H9 (cell line): ENCODE measurements at regions not wholly inside any gene's neighbourhood (a gene's known extent, or its start where the extent isn't known, plus 50 kb on each side); places are given as distances from the start of the nearest gene placed in this dataset.

Experiments used
- DNase-seq: peaks from one replicate; pipeline ENCODE4 v3.0.0-alpha.2; 2017
- H2AFZ ChIP-seq: one replicate; pipeline ENCODE4 v1.6.1; 2013; ENCODE audit warnings: mild to moderate bottlenecking, low read length, control low read depth, moderate library complexity
- H2AK5ac ChIP-seq: 2 replicates; pipeline ENCODE4 v1.6.1; 2013; ENCODE audit warnings: low read length, control low read depth, mixed read lengths; ENCODE audit not compliant: insufficient read length
- H2BK120ac ChIP-seq: one replicate; pipeline ENCODE4 v1.6.1; 2013; ENCODE audit warnings: low read depth, mild to moderate bottlenecking, low read length, control low read depth, inconsistent platforms; ENCODE audit not compliant: poor library complexity, severe bottlenecking
- H2BK12ac ChIP-seq: 2 replicates; pipeline ENCODE4 v1.6.1; 2013; ENCODE audit warnings: low read length, control low read depth, mixed read lengths, low read depth; ENCODE audit not compliant: insufficient read length
- H2BK15ac ChIP-seq: 2 replicates; pipeline ENCODE4 v1.6.1; 2013; ENCODE audit warnings: low read depth, low read length, control low read depth
- H2BK20ac ChIP-seq: one replicate; pipeline ENCODE4 v1.6.1; 2013; ENCODE audit warnings: low read depth, mild to moderate bottlenecking, low read length, control low read depth, inconsistent platforms; ENCODE audit not compliant: poor library complexity, severe bottlenecking
- H2BK5ac ChIP-seq: 2 replicates; pipeline ENCODE4 v1.6.1; 2013; ENCODE audit warnings: low read length, control low read depth, mixed read lengths; ENCODE audit not compliant: insufficient read length
- H3K14ac ChIP-seq: 2 replicates; pipeline ENCODE4 v1.6.1; 2013; ENCODE audit warnings: low read length, control low read depth; ENCODE audit not compliant: insufficient read depth
- H3K18ac ChIP-seq: 2 replicates; pipeline ENCODE4 v1.6.1; 2013; ENCODE audit warnings: low read depth, mild to moderate bottlenecking, mixed read lengths, low read length, control low read depth; ENCODE audit not compliant: insufficient read length
- H3K23ac ChIP-seq: 2 replicates; pipeline ENCODE4 v1.6.1; 2013; ENCODE audit warnings: low read length, control low read depth, mixed read lengths, low read depth; ENCODE audit not compliant: insufficient read length
- H3K23me2 ChIP-seq: 2 replicates; pipeline ENCODE4 v1.6.1; 2013; ENCODE audit warnings: low read depth, mild to moderate bottlenecking, mixed read lengths, low read length, control low read depth; ENCODE audit not compliant: insufficient read length, poor library complexity, severe bottlenecking
- H3K27ac ChIP-seq: 2 replicates; pipeline ENCODE4 v1.5.1; 2013; ENCODE audit warnings: low read length, control low read depth, mixed read lengths, low read depth; ENCODE audit not compliant: insufficient read length
- H3K27me3 ChIP-seq: 2 replicates; pipeline ENCODE4 v1.6.1; 2013; ENCODE audit warnings: low read length, control low read depth, inconsistent platforms; ENCODE audit not compliant: insufficient read depth
- H3K4ac ChIP-seq: 2 replicates; pipeline ENCODE4 v1.6.1; 2013; ENCODE audit warnings: low read depth, mild to moderate bottlenecking, control low read depth, inconsistent platforms, low read length, moderate library complexity
- H3K4me1 ChIP-seq: 2 replicates; pipeline ENCODE4 v1.6.1; 2013; ENCODE audit warnings: low read length, control low read depth, inconsistent platforms; ENCODE audit not compliant: insufficient read depth
- H3K4me2 ChIP-seq: 2 replicates; pipeline ENCODE4 v1.6.1; 2013; ENCODE audit warnings: low read length, control low read depth, mixed read lengths; ENCODE audit not compliant: insufficient read length, insufficient read depth
- H3K56ac ChIP-seq: 2 replicates; pipeline ENCODE4 v1.6.1; 2013; ENCODE audit warnings: low read depth, mild to moderate bottlenecking, mixed read lengths, low read length, control low read depth; ENCODE audit not compliant: insufficient read length
- H3K79me1 ChIP-seq: 2 replicates; pipeline ENCODE4 v1.6.1; 2013; ENCODE audit warnings: low read depth, mild to moderate bottlenecking, moderate library complexity, low read length, control low read depth, inconsistent platforms; ENCODE audit not compliant: insufficient read depth, poor library complexity, severe bottlenecking
- H3K79me2 ChIP-seq: 2 replicates; pipeline ENCODE4 v1.6.1; 2013; ENCODE audit warnings: low read length, control low read depth, inconsistent platforms; ENCODE audit not compliant: insufficient read depth
- H3K9ac ChIP-seq: 2 replicates; pipeline ENCODE4 v1.6.1; 2013; ENCODE audit warnings: low read length, control low read depth, mixed read lengths; ENCODE audit not compliant: insufficient read length; ENCODE audit errors: extremely low read depth
- H3K9me3 ChIP-seq: one replicate; pipeline ENCODE4 v1.6.1; 2013; ENCODE audit warnings: low read depth, low read length, inconsistent platforms; ENCODE audit not compliant: control insufficient read depth
- H3T11ph ChIP-seq: one replicate; pipeline ENCODE4 v1.6.1; 2013; ENCODE audit warnings: mild to moderate bottlenecking, low read length, control low read depth, inconsistent platforms
- H4K20me1 ChIP-seq: one replicate; pipeline ENCODE4 v1.6.1; 2013; ENCODE audit not compliant: control insufficient read depth, insufficient read length, insufficient read depth
- H4K5ac ChIP-seq: 2 replicates; pipeline ENCODE4 v1.6.1; 2013; ENCODE audit warnings: low read depth, mild to moderate bottlenecking, mixed read lengths, low read length, control low read depth; ENCODE audit not compliant: insufficient read length
- H4K8ac ChIP-seq: replicated peaks from 2 replicates; pipeline ENCODE4 v1.6.1; 2013; ENCODE audit warnings: low read length, control low read depth, mixed read lengths, low read depth; ENCODE audit not compliant: insufficient read length
- H4K91ac ChIP-seq: 2 replicates; pipeline ENCODE4 v1.6.1; 2013; ENCODE audit warnings: low read depth, mild to moderate bottlenecking, moderate library complexity, mixed read lengths, low read length, control low read depth; ENCODE audit not compliant: insufficient read length
- H3K27ac Mint-ChIP-seq, 3 experiments: 2 replicates in 2 of 3; 3 replicates in 1 of 3; pipeline ENCODE4 v1.8.0; 2020 to 2021; ENCODE audit warnings: mixed read lengths in 3 of 3, mild to moderate bottlenecking in 1 of 3, moderate library complexity in 1 of 3
- H3K27me3 Mint-ChIP-seq: 2 replicates; pipeline ENCODE4 v1.8.0; 2021; ENCODE audit warnings: low read depth, mild to moderate bottlenecking, moderate library complexity, mixed read lengths
- H3K36me3 Mint-ChIP-seq, 3 experiments: 2 replicates in 2 of 3; 3 replicates in 1 of 3; pipeline ENCODE4 v1.8.0; 2020 to 2021; ENCODE audit warnings: low read depth in 3 of 3, mixed read lengths in 3 of 3; ENCODE audit not compliant: insufficient read depth in 1 of 3
- H3K4me1 Mint-ChIP-seq, 2 experiments: 2 replicates each; pipeline ENCODE4 v1.8.0; 2020; ENCODE audit warnings: mixed read lengths in 2 of 2
- H3K4me3 Mint-ChIP-seq, 2 experiments: 2 replicates in 1 of 2; 3 replicates in 1 of 2; pipeline ENCODE4 v1.8.0; 2020 to 2021; ENCODE audit warnings: mild to moderate bottlenecking in 2 of 2, mixed read lengths in 2 of 2, moderate library complexity in 1 of 2
- H3K9me3 Mint-ChIP-seq, 2 experiments: 2 replicates in 1 of 2; 3 replicates in 1 of 2; pipeline ENCODE4 v1.8.0; 2020; ENCODE audit warnings: mild to moderate bottlenecking in 2 of 2, mixed read lengths in 2 of 2, moderate library complexity in 1 of 2
- WGBS: extraction: QIAGEN DNeasy Blood & Tissue Kit; methylation state at CpG from one replicate; pipeline ENCODE4 v1.1.7; 2013; ENCODE audit warnings: missing lambda C conversion rate, low lambda C conversion rate, mixed read lengths; ENCODE audit not compliant: insufficient read length; ENCODE audit errors: extremely low coverage; 5-methylcytosine and 5-hydroxymethylcytosine counted together
- TF ChIP-seq, protein P1 (sequence below): fragments of 200-600 bp; sonication (generic); conservative IDR thresholded peaks from 3 replicates; pipeline ENCODE4 v1.8.0; 2021; ENCODE audit warnings: antibody characterized with exemption, mild to moderate bottlenecking

DNA sequence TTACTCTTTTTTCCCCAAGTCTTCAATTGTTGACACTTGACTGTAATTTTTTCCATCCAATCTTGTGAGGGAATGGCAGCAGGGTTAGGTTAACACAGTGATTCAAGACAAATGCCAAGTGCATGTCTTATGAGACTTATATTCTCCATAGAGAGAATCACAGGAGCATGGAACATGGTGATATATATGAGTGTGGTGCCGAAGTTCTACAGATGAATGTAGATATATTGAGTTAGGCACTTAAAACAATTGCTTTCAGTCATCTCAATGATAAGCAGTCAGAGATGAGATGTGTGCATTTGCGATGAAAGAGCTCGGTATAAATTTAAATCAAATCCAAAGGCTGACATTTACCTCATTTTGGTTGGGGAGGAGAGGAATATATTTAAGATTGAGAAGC, 211.2 kb downstream of the CDH10 start:
- no peaks in the 10 kb centered on the region for H3K79me2 ChIP-seq
- no peak overlapping the region for H2BK12ac ChIP-seq
- Mint-ChIP-seq H3K36me3 (peaks cover 0 to 4% (median 0%) of the 10 kb centered on the region in 3 experiments; a peak in 2 of 7 replicates), H3K4me3 (no peak overlapping the region), H3K9me3 (peaks cover 2 to 3% of the 10 kb centered on the region in 2 experiments; a peak in 3 of 5 replicates), H3K4me1 (no peaks in the 10 kb centered on the region), H3K27me3 (no peaks in the 10 kb centered on the region), H3K27ac (no peak overlapping the region)
- H4K91ac ChIP-seq = no peak overlapping the region
- H3K4ac ChIP-seq = no peak overlapping the region
- TF ChIP-seq, protein P1, sequence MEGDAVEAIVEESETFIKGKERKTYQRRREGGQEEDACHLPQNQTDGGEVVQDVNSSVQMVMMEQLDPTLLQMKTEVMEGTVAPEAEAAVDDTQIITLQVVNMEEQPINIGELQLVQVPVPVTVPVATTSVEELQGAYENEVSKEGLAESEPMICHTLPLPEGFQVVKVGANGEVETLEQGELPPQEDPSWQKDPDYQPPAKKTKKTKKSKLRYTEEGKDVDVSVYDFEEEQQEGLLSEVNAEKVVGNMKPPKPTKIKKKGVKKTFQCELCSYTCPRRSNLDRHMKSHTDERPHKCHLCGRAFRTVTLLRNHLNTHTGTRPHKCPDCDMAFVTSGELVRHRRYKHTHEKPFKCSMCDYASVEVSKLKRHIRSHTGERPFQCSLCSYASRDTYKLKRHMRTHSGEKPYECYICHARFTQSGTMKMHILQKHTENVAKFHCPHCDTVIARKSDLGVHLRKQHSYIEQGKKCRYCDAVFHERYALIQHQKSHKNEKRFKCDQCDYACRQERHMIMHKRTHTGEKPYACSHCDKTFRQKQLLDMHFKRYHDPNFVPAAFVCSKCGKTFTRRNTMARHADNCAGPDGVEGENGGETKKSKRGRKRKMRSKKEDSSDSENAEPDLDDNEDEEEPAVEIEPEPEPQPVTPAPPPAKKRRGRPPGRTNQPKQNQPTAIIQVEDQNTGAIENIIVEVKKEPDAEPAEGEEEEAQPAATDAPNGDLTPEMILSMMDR = no peak
- no peaks in the 10 kb centered on the region for H3K79me1 ChIP-seq
- H3T11ph ChIP-seq = no peak overlapping the region
- no peak overlapping the region for H3K9ac ChIP-seq
- no peak overlapping the region for H3K4me2 ChIP-seq
- H3K27me3 ChIP-seq = no peaks in the 10 kb centered on the region
- no peak overlapping the region for H3K27ac ChIP-seq
- no peak overlapping the region for H2AFZ ChIP-seq
- no peak overlapping the region for H2BK120ac ChIP-seq
- H3K4me1 ChIP-seq = no peaks in the 10 kb centered on the region
- no peak overlapping the region for H3K14ac ChIP-seq
- no CpG with 5 or more reads among the region's 3 CpGs for WGBS
- H3K56ac ChIP-seq = no peak overlapping the region
- H4K20me1 ChIP-seq = no peaks in the 10 kb centered on the region
- no peak overlapping the region for H2BK5ac ChIP-seq
- no peaks in the 10 kb centered on the region for H3K9me3 ChIP-seq
- no peaks in the 10 kb centered on the region for H3K23me2 ChIP-seq
- H2BK20ac ChIP-seq = no peak overlapping the region
- no peak overlapping the region for H3K18ac ChIP-seq
- no peak overlapping the region for H4K8ac ChIP-seq
- no peak overlapping the region for H2AK5ac ChIP-seq
- H3K23ac ChIP-seq = no peak overlapping the region
- DNase-seq = no peak
- no peak overlapping the region for H2BK15ac ChIP-seq
- no peak overlapping the region for H4K5ac ChIP-seq
